Glutamatergic neuron (in vitro differentiated cells): ENCODE measurements at regions not wholly inside any gene's neighbourhood (a gene's known extent, or its start where the extent isn't known, plus 50 kb on each side); places are given as distances from the start of the nearest gene placed in this dataset.
A peak's percentile ranks its signal among the peaks of the same experiment; 100 is the strongest.

ENCODE experiments used
- DNase-seq: peaks from one replicate; pipeline ENCODE4 v3.0.0; 2022
- H3K27ac Mint-ChIP-seq: one replicate; pipeline ENCODE4 v1.8.0; 2020; ENCODE audit warnings: mild to moderate bottlenecking, mixed read lengths, inconsistent platforms; ENCODE audit not compliant: unreplicated experiment
- H3K27me3 Mint-ChIP-seq: one replicate; pipeline ENCODE4 v1.8.0; 2020; ENCODE audit warnings: mild to moderate bottlenecking, moderate library complexity, mixed read lengths, inconsistent platforms; ENCODE audit not compliant: unreplicated experiment
- H3K36me3 Mint-ChIP-seq: one replicate; pipeline ENCODE4 v1.8.0; 2020; ENCODE audit warnings: mild to moderate bottlenecking, mixed read lengths, inconsistent platforms; ENCODE audit not compliant: unreplicated experiment
- H3K4me1 Mint-ChIP-seq: one replicate; pipeline ENCODE4 v1.8.0; 2020; ENCODE audit warnings: mild to moderate bottlenecking, low read depth, mixed read lengths, inconsistent platforms; ENCODE audit not compliant: unreplicated experiment
- H3K4me3 Mint-ChIP-seq: one replicate; pipeline ENCODE4 v1.8.0; 2020; ENCODE audit warnings: mild to moderate bottlenecking, mixed read lengths, inconsistent platforms; ENCODE audit not compliant: unreplicated experiment
- H3K9me3 Mint-ChIP-seq: one replicate; pipeline ENCODE4 v1.8.0; 2020; ENCODE audit warnings: mild to moderate bottlenecking, moderate library complexity, mixed read lengths, inconsistent platforms; ENCODE audit not compliant: unreplicated experiment
- TF ChIP-seq, protein P1 (sequence below): fragments of 200-600 bp; sonication (generic); IDR thresholded peaks from one replicate; pipeline ENCODE4 v1.5.0; 2021; ENCODE audit not compliant: partially characterized antibody, unreplicated experiment

DNA sequence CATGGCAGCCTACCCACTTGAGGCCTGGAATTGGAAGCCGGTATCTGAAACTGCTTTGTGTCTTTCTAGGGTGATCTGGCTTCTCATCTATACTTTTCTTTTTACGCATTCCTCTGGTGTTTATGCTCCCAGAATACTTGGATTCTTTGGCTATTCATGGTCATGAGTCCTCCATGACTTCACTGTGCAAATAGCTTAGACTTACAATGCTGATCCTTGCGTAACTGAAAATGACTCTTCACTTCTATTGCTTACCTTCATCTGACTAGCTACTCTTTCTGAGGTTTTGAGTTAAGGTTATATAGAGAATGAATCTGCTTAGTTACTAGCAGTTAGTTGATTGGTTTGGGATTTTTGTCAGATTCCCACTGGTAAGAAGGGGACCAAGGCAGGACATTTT, 121.7 kb upstream of the NOVA1 start:
- no peak overlapping the region for H3K4me3 Mint-ChIP-seq
- H3K27me3 Mint-ChIP-seq: peaks cover 1% of the 10 kb centered on the region
- DNase-seq: no peak
- no peaks in the 10 kb centered on the region for H3K9me3 Mint-ChIP-seq
- H3K27ac Mint-ChIP-seq: no peak overlapping the region
- H3K36me3 Mint-ChIP-seq: no peaks in the 10 kb centered on the region
- TF ChIP-seq, protein P1, sequence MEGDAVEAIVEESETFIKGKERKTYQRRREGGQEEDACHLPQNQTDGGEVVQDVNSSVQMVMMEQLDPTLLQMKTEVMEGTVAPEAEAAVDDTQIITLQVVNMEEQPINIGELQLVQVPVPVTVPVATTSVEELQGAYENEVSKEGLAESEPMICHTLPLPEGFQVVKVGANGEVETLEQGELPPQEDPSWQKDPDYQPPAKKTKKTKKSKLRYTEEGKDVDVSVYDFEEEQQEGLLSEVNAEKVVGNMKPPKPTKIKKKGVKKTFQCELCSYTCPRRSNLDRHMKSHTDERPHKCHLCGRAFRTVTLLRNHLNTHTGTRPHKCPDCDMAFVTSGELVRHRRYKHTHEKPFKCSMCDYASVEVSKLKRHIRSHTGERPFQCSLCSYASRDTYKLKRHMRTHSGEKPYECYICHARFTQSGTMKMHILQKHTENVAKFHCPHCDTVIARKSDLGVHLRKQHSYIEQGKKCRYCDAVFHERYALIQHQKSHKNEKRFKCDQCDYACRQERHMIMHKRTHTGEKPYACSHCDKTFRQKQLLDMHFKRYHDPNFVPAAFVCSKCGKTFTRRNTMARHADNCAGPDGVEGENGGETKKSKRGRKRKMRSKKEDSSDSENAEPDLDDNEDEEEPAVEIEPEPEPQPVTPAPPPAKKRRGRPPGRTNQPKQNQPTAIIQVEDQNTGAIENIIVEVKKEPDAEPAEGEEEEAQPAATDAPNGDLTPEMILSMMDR: no peak
- no peaks in the 10 kb centered on the region for H3K4me1 Mint-ChIP-seq

- H3K36me3 Mint-ChIP-seq: no peaks in the 10 kb centered on the region
- H3K4me3 Mint-ChIP-seq: no peak overlapping the region
- no peak for DNase-seq
- TF ChIP-seq, protein P1: no peak
- H3K9me3 Mint-ChIP-seq: peaks cover 2% of the 10 kb centered on the region
- no peak overlapping the region for H3K27ac Mint-ChIP-seq
- peaks cover 1% of the 10 kb centered on the region for H3K27me3 Mint-ChIP-seq
- H3K4me1 Mint-ChIP-seq: no peaks in the 10 kb centered on the region
Measured at GRCh38 chr14:26722258-26722657, 124.4 kb upstream of the NOVA1 start.

DNA sequence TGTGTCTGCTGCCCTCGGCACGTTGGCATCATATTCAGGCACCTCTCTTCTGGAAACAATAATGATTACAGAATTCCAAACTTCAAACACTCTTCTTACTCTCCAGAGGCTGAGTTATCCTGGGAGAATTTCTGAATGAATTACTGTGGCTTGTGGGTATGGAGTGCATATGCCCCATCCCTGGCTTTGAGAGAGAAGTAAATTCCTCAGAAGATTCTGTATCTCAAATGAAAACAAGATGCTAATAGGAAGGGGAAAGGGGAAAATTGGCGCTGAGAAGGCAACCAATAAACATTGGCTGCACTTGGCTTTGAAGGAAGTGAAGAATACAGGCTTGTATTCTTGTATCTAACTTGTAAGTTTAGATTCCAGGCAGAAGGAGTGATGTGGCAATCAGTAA, 132.0 kb upstream of the NOVA1 start:
- Mint-ChIP-seq H3K36me3 (no peaks in the 10 kb centered on the region), H3K27ac (no peak overlapping the region), H3K27me3 (no peaks in the 10 kb centered on the region), H3K4me1 (peaks cover 6% of the 10 kb centered on the region), H3K4me3 (no peak overlapping the region), H3K9me3 (peaks cover 3% of the 10 kb centered on the region)
- DNase-seq: no peak
- TF ChIP-seq, protein P1: no peak

DNA sequence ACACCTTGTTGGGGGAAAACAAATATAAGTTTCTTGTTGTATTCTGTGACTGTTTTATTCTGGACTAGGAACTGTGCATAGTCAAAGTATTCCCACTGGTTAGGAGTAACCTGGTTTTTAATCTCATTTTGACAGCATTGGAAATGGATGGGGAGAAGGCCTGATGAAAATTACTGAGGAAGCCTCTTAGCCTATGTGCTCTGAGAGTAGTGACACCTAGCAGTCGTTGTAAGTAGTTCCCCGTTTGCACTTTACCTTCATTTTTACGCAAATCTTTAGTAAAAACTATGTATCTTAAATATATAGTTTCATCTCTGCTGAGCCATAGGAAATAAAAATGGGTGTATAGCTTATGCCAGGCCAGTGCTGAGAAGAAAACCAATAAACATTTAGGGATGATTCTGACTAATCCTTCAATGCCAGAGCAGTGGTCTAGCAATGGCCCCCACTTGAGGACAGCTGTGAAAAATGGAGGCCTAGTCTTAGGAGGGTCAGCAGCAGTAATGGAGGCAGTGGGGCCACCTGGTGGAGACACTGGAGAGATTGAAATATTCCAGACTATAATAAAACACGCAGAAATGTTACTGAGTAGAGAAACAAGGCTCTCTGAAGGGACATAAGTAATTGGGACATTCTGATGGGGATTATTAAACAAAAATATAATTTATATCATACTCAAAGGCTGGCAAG, 133.2 kb upstream of the NOVA1 start:
- peak; percentile 42 for DNase-seq
- no peak overlapping the region for H3K27ac Mint-ChIP-seq
- H3K9me3 Mint-ChIP-seq: peaks cover 3% of the 10 kb centered on the region
- H3K4me1 Mint-ChIP-seq: peaks cover 6% of the 10 kb centered on the region
- TF ChIP-seq, protein P1: peak; percentile 66
- H3K36me3 Mint-ChIP-seq: no peaks in the 10 kb centered on the region
- no peaks in the 10 kb centered on the region for H3K27me3 Mint-ChIP-seq
- no peak overlapping the region for H3K4me3 Mint-ChIP-seq

- Mint-ChIP-seq H3K27ac (no peak overlapping the region), H3K9me3 (peaks cover 1% of the 10 kb centered on the region), H3K36me3 (no peaks in the 10 kb centered on the region), H3K4me1 (peaks cover 2% of the 10 kb centered on the region), H3K27me3 (no peaks in the 10 kb centered on the region), H3K4me3 (no peak overlapping the region)
- TF ChIP-seq, protein P1: no peak
- no peak for DNase-seq
Measured at GRCh38 chr14:26735811-26736210, 138.0 kb upstream of the NOVA1 start.
